WTC11 (cell line): ENCODE measurements at regions not wholly inside any gene's neighbourhood (a gene's known extent, or its start where the extent isn't known, plus 50 kb on each side); places are given as distances from the start of the nearest gene placed in this dataset.

Source experiments
- CTCF ChIP-seq: fragments of 200-600 bp; IDR thresholded peaks from 2 replicates; pipeline ENCODE4 v1.8.0; 2022; ENCODE audit warnings: antibody characterized with exemption
- GABPB1 ChIP-seq: sonication (generic); formaldehyde crosslinking; IDR thresholded peaks from 2 replicates; pipeline ENCODE4 v1.8.1; 2023; ENCODE audit warnings: mild to moderate bottlenecking, missing genetic modification reagents
- JUN ChIP-seq: sonication (generic); formaldehyde crosslinking; IDR thresholded peaks from 2 replicates; pipeline ENCODE4 v1.8.0; 2023; ENCODE audit warnings: mild to moderate bottlenecking, missing genetic modification reagents
- NFYB ChIP-seq: sonication (generic); formaldehyde crosslinking; conservative IDR thresholded peaks from 2 replicates; pipeline ENCODE4 v1.8.0; 2022; ENCODE audit warnings: low read depth, missing genetic modification reagents
- NR1H2 ChIP-seq: sonication (generic); formaldehyde crosslinking; IDR thresholded peaks from 2 replicates; pipeline ENCODE4 v1.9.0; 2021; ENCODE audit warnings: mild to moderate bottlenecking, moderate library complexity, missing genetic modification reagents
- TCF7 ChIP-seq: sonication (generic); formaldehyde crosslinking; IDR thresholded peaks from 2 replicates; pipeline ENCODE4 v1.8.0; 2022; ENCODE audit warnings: mild to moderate bottlenecking, low read depth, missing genetic modification reagents, moderate library complexity
- TP53 ChIP-seq: sonication (generic); formaldehyde crosslinking; IDR thresholded peaks from 2 replicates; pipeline ENCODE4 v1.8.1; 2023; ENCODE audit warnings: mild to moderate bottlenecking, missing genetic modification reagents
- USF1 ChIP-seq: sonication (generic); formaldehyde crosslinking; IDR thresholded peaks from 2 replicates; pipeline ENCODE4 v1.8.0; 2022; ENCODE audit warnings: mild to moderate bottlenecking, missing genetic modification reagents
- ZBTB21 ChIP-seq: sonication (generic); formaldehyde crosslinking; IDR thresholded peaks from 2 replicates; pipeline ENCODE4 v1.8.1; 2023; ENCODE audit warnings: mild to moderate bottlenecking, missing genetic modification reagents, borderline replicate concordance
- ZNF512 ChIP-seq: sonication (generic); formaldehyde crosslinking; IDR thresholded peaks from 2 replicates; pipeline ENCODE4 v1.8.1; 2022; ENCODE audit warnings: missing genetic modification reagents, borderline replicate concordance
- TF ChIP-seq, protein P1 (sequence below): sonication (generic); formaldehyde crosslinking; IDR thresholded peaks from 2 replicates; pipeline ENCODE4 v1.8.0; 2022; ENCODE audit warnings: mild to moderate bottlenecking, missing genetic modification reagents

- no peak for TF ChIP-seq TP53 (CRISPR knock-in tag)
- TF ChIP-seq CTCF = no peak
- TF ChIP-seq, protein P1, sequence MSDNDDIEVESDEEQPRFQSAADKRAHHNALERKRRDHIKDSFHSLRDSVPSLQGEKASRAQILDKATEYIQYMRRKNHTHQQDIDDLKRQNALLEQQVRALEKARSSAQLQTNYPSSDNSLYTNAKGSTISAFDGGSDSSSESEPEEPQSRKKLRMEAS (CRISPR knock-in tag) = no peak
- no peak for TF ChIP-seq ZBTB21 (CRISPR knock-in tag)
- TF ChIP-seq GABPB1 = no peak
- TF ChIP-seq JUN (CRISPR knock-in tag) = no peak
- TF ChIP-seq NR1H2 (CRISPR knock-in tag) = no peak
- TF ChIP-seq ZNF512 (CRISPR knock-in tag) = no peak
- no peak for TF ChIP-seq NFYB (CRISPR knock-in tag)
- TF ChIP-seq USF1 (CRISPR knock-in tag) = no peak
- TF ChIP-seq TCF7 (CRISPR knock-in tag) = no peak
Measured at GRCh38 chr14:22390824-22391461, 198.1 kb downstream of the DAD1 start.
